HFF-Myc (cell line): ENCODE measurements at regions not wholly inside any gene's neighbourhood (a gene's known extent, or its start where the extent isn't known, plus 50 kb on each side); places are given as distances from the start of the nearest gene placed in this dataset.

Source experiments
- DNase-seq: peaks from one replicate; pipeline ENCODE4 v3.0.0-alpha.2; 2011; ENCODE audit warnings: low read depth; ENCODE audit errors: extremely low read depth
- H3K4me3 ChIP-seq: replicated peaks from 2 replicates; pipeline ENCODE4 v1.5.1; 2011; ENCODE audit warnings: low read depth, mild to moderate bottlenecking, control low read depth, low read length
- TF ChIP-seq, protein P1 (sequence below): IDR thresholded peaks from 2 replicates; pipeline ENCODE4 v1.5.1; 2012; ENCODE audit warnings: mild to moderate bottlenecking, low read depth, low read length, control low read depth; ENCODE audit errors: missing control alignments

DNA sequence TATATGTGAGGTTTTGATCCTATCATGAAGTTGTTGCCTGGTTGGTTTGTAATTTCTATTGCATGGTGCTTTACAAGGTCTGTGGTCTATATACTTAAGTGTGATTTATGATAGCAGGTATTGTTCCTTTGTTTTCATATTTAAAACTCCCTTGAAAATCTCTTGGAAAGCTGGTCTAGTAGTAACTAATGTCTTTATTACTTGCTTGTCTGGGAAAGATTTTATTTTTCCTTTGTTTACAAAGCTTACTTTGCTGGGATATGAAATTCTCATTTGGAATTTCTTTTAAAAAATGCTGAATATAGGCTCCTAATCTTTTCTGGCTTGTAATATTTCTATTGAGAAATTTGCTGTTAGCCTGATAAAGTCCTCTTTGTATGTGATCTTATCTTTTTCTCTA is 862.9 kb upstream of the NXPH2 start:
- DNase-seq = no peak
- TF ChIP-seq, protein P1, sequence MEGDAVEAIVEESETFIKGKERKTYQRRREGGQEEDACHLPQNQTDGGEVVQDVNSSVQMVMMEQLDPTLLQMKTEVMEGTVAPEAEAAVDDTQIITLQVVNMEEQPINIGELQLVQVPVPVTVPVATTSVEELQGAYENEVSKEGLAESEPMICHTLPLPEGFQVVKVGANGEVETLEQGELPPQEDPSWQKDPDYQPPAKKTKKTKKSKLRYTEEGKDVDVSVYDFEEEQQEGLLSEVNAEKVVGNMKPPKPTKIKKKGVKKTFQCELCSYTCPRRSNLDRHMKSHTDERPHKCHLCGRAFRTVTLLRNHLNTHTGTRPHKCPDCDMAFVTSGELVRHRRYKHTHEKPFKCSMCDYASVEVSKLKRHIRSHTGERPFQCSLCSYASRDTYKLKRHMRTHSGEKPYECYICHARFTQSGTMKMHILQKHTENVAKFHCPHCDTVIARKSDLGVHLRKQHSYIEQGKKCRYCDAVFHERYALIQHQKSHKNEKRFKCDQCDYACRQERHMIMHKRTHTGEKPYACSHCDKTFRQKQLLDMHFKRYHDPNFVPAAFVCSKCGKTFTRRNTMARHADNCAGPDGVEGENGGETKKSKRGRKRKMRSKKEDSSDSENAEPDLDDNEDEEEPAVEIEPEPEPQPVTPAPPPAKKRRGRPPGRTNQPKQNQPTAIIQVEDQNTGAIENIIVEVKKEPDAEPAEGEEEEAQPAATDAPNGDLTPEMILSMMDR = no peak
- no peak overlapping the region for H3K4me3 ChIP-seq

GRCh38 chr2:139631966-139632365 is 851.8 kb upstream of the NXPH2 start:
- no peak overlapping the region for H3K4me3 ChIP-seq
- TF ChIP-seq, protein P1 = no peak
- no peak for DNase-seq

GRCh38 chr2:139628931-139629330 is 848.7 kb upstream of the NXPH2 start:
- DNase-seq = no peak
- H3K4me3 ChIP-seq = no peak overlapping the region
- TF ChIP-seq, protein P1 = no peak

DNA sequence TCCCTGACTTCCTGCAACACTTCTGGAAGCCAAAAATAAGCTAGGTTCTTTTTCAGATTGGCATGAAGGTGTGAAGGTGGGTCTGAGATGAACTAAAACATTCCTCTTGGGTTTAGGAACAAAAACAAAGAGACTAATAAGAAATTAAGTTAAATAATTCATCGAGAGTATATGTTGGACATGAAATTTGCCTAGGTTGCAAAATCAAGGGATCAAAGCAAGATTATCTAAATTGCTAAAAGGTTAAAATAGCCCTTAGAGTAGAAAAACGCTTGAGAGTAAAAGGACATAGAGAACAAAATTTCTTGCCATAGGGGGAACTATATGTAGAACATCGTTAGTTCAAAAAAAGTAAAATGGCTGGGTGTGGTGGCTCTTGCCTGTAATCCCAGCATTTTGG is 845.9 kb upstream of the NXPH2 start:
- no peak for DNase-seq
- TF ChIP-seq, protein P1 = no peak

DNA sequence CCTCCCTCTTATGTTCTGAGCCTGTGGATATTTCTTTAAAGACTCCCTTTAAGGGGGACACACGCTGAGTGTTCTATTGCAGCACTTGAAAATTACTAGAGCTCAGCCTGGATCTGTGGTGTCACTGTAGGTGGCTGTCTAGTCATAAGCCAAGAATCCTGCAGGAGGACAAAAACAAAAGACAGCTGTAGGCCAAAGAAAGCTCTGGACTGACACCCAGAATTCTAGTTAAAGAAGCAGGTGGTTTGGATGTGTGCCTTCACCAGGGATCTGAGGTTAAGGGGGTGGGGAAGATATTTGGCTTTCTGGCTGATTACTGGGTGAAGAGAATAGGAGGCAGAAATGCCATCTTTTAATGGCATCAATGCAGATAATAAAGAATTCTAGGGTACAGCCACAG is 842.5 kb upstream of the NXPH2 start:
- H3K4me3 ChIP-seq = no peak overlapping the region
- TF ChIP-seq, protein P1 = no peak
- no peak for DNase-seq

More for the DNA sequence above, 845.9 kb upstream of the NXPH2 start:
- H3K4me3 ChIP-seq = no peak overlapping the region

- TF ChIP-seq, protein P1 = no peak
- H3K4me3 ChIP-seq = no peak overlapping the region
- DNase-seq = no peak
Measured at GRCh38 chr2:139617747-139618146, 837.6 kb upstream of the NXPH2 start.

DNA sequence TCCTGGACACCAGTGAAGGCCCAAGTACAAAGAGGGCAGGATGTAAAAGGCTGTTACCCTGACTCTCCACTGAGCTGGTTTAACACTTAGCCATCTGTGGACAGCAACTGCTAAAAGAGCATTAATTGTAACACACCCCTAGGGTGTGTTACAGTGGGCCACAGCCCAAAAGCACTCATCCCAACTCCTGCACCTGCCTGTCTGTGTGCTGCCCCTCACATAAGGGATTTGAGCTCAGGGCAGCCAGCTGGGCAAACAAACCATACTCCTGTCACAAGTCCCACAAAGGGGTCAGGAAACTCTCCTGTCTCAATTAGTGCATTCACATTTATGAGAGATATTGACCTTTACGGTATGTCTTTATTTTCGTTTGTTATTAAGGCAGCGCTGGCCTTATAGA is 833.1 kb upstream of the NXPH2 start:
- no peak for DNase-seq
- H3K4me3 ChIP-seq = no peak overlapping the region
- TF ChIP-seq, protein P1 = no peak
